Activated CD4-positive, alpha-beta memory T cell treated with anti-CD3 and anti-CD28 coated beads for 36 hours (primary cell): ENCODE measurements at regions not wholly inside any gene's neighbourhood (a gene's known extent, or its start where the extent isn't known, plus 50 kb on each side); places are given as distances from the start of the nearest gene placed in this dataset.

Experiments
- CTCF ChIA-PET: fragments of 350-600 bp; sonication (Branson Sonifier 250); formaldehyde crosslinking; loops from one replicate; lab custom pipeline; 2021; ENCODE audit warnings: antibody characterized with exemption, inconsistent platforms; lab: Charles Lee
- POLR2A ChIA-PET: fragments of 350-600 bp; sonication (Branson Sonifier 250); formaldehyde crosslinking; loops from one replicate; lab custom pipeline; 2021; ENCODE audit warnings: antibody characterized with exemption; lab: Charles Lee
- DNase-seq: peaks from one replicate; pipeline ENCODE4 v3.0.0-alpha.2; 2020
- H3K27ac Mint-ChIP-seq: one replicate; pipeline ENCODE4 v1.8.0; 2021; ENCODE audit warnings: mixed read lengths
- H3K27me3 Mint-ChIP-seq: one replicate; pipeline ENCODE4 v1.8.0; 2021; ENCODE audit warnings: mixed read lengths
- H3K36me3 Mint-ChIP-seq: one replicate; pipeline ENCODE4 v1.8.0; 2021; ENCODE audit warnings: mixed read lengths
- H3K4me1 Mint-ChIP-seq: one replicate; pipeline ENCODE4 v1.8.0; 2021; ENCODE audit warnings: low read depth, mixed read lengths
- H3K4me3 Mint-ChIP-seq: one replicate; pipeline ENCODE4 v1.8.0; 2021; ENCODE audit warnings: mild to moderate bottlenecking, mixed read lengths
- H3K9me3 Mint-ChIP-seq: one replicate; pipeline ENCODE4 v1.8.0; 2021; ENCODE audit warnings: mixed read lengths
- intact Hi-C: fragments of 100-400 bp; cut with micrococcal nuclease; formaldehyde crosslinking; loops from one replicate; pipeline ENCODE4 v1.15.1; 2023

DNA sequence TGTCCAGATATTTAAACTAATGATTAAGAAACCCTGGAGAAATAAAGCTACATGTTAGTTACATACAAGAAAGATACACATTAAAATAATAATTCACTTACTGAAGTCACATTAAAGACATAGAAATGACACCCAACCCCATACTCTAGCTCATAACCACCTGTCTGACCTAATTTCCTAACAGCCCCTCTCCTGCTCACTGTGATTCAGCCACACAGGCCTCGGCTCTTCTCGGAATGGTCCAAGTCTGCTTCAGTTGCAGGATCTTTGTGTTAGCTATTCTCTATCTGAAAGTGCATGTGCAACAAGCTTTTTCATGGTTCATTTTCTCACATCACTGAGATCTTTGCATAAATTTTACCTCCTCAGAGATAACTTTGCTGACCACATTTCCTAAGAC is 209.8 kb downstream of the TM2D1 start:
- no peaks in the 10 kb centered on the region for H3K36me3 Mint-ChIP-seq
- no peak for DNase-seq
- H3K4me1 Mint-ChIP-seq: no peaks in the 10 kb centered on the region
- intact Hi-C loops: no loop called here
- H3K27ac Mint-ChIP-seq: no peak overlapping the region
- CTCF ChIA-PET: no interaction called here
- no peak overlapping the region for H3K4me3 Mint-ChIP-seq
- H3K27me3 Mint-ChIP-seq: peaks cover 2% of the 10 kb centered on the region
- POLR2A ChIA-PET: no interaction called here
- no peaks in the 10 kb centered on the region for H3K9me3 Mint-ChIP-seq
